Ovary (tissue), 7 donors: ENCODE measurements at regions not wholly inside any gene's neighbourhood (a gene's known extent, or its start where the extent isn't known, plus 50 kb on each side); places are given as distances from the start of the nearest gene placed in this dataset.

ENCODE experiments used
- DNase-seq, 5 donors: peaks; one replicate each; pipeline ENCODE4 v3.0.0-alpha.2; 2019 to 2020
- H3K27ac ChIP-seq, 2 donors: fragments of 200-600 bp; one replicate each; pipeline versions ENCODE4 v1.5.1 to v1.8.0; 2019 to 2022
- H3K27me3 ChIP-seq: fragments of 200-600 bp; one replicate; pipeline ENCODE4 v1.8.0; 2022
- H3K36me3 ChIP-seq: fragments of 200-600 bp; sonication (generic); one replicate; pipeline ENCODE4 v1.5.1; 2019
- H3K4me1 ChIP-seq: one replicate; pipeline ENCODE4 v1.8.1; 2013; ENCODE audit warnings: mild to moderate bottlenecking, moderate library complexity; ENCODE audit not compliant: insufficient read depth
- H3K4me3 ChIP-seq: fragments of 200-600 bp; sonication (generic); one replicate; pipeline ENCODE4 v1.5.1; 2017
- H3K9me3 ChIP-seq, 2 donors: fragments of 200-600 bp in 1 of 2; sonication (generic) in 1 of 2; one replicate each; pipeline versions ENCODE4 v1.5.1 to v1.8.1; 2013 to 2019; ENCODE audit warnings: mild to moderate bottlenecking in 1 of 2, moderate library complexity in 1 of 2
- EP300 ChIP-seq: sonication (generic); formaldehyde crosslinking; IDR thresholded peaks from one replicate; pipeline ENCODE4 v1.6.1; 2017; ENCODE audit warnings: antibody characterized with exemption
- POLR2A ChIP-seq: fragments of 450-650 bp; IDR thresholded peaks from one replicate; pipeline ENCODE4 v1.6.1; 2017; ENCODE audit warnings: antibody characterized with exemption, mild to moderate bottlenecking, moderate library complexity
- WGBS, 3 donors: extraction: QIAGEN DNeasy Blood & Tissue Kit in 1 of 3; methylation state at CpG; one replicate each; pipeline versions ENCODE4 v1.1.5 to v1.1.7; 2013 to 2017; 5-methylcytosine and 5-hydroxymethylcytosine counted together
- intact Hi-C, 4 donors: fragments of 100-400 bp; cut with DNase I; formaldehyde crosslinking; loops; one replicate each; pipeline versions ENCODE4 v1.11.0 to v1.15.1; 2022 to 2023
- TF ChIP-seq, protein P1 (sequence below), 3 donors: fragments of 450-650 bp in 2 of 3; fragments of 200-600 bp in 1 of 3; IDR thresholded peaks; one replicate each; pipeline versions ENCODE4 v1.5.1 to v1.8.0; 2016 to 2022; ENCODE audit warnings: antibody characterized with exemption in 3 of 3, mild to moderate bottlenecking in 1 of 3
- donor health status: DM: no; HTN: no; CAD: no; lungs with moderate emphysema.
- donor health status: DM: no; HTN: no; CAD: no.
- donor health status: Bipolar disorder and iron deficiency.
- donor health status: DM: no; HTN: no; CAD: no.
- donor health status: DM: yes; HTN: yes; CAD: no.

DNA sequence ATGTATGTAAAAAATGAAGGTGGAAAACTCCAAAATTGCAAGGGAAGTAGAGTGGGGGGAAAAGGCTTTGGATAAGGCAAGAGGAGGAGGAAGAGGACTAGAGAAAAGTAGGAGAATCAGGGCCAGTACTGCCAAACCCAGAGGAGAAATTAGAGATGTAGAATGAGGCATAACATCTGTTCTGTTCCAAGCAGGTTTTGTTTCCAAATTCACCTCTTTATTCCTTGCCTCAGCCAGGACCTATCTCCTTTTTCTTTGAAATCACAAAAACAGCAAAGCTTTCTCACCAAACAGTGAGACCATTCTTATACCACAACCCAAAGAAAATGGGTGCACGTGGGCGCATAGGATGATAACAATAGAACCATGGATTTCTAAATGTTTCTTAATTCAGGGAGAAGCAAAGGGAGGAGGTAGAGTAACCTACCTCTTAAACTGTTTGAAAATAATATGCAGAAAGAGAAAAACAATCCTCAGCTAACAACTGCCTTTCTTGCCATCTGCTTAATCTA lies 383.3 kb upstream of the PKN2 start:
- TF ChIP-seq, protein P1, sequence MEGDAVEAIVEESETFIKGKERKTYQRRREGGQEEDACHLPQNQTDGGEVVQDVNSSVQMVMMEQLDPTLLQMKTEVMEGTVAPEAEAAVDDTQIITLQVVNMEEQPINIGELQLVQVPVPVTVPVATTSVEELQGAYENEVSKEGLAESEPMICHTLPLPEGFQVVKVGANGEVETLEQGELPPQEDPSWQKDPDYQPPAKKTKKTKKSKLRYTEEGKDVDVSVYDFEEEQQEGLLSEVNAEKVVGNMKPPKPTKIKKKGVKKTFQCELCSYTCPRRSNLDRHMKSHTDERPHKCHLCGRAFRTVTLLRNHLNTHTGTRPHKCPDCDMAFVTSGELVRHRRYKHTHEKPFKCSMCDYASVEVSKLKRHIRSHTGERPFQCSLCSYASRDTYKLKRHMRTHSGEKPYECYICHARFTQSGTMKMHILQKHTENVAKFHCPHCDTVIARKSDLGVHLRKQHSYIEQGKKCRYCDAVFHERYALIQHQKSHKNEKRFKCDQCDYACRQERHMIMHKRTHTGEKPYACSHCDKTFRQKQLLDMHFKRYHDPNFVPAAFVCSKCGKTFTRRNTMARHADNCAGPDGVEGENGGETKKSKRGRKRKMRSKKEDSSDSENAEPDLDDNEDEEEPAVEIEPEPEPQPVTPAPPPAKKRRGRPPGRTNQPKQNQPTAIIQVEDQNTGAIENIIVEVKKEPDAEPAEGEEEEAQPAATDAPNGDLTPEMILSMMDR (IDR thresholded peaks at IDR 0.05): no peak
- TF ChIP-seq EP300 (no peak), POLR2A (no peak)
- Histone ChIP-seq H3K9me3 (no peaks in the 10 kb centered on the region), H3K4me3 (no peak overlapping the region), H3K4me1 (peaks cover 2% of the 10 kb centered on the region), H3K27me3 (no peaks in the 10 kb centered on the region), H3K36me3 (no peaks in the 10 kb centered on the region), H3K27ac (no peak overlapping the region)
- 30 to 55% (median 33%) methylated on average over 2 of the region's 2 CpGs for WGBS, 3 donors
- intact Hi-C loops: loop anchor here in 2 of 4 donors (5.0 to 10.0 kb wide), 2 partner anchors 119 to 126 kb away; no protein-coding TSS in a partner anchor
- no peak for DNase-seq

DNA sequence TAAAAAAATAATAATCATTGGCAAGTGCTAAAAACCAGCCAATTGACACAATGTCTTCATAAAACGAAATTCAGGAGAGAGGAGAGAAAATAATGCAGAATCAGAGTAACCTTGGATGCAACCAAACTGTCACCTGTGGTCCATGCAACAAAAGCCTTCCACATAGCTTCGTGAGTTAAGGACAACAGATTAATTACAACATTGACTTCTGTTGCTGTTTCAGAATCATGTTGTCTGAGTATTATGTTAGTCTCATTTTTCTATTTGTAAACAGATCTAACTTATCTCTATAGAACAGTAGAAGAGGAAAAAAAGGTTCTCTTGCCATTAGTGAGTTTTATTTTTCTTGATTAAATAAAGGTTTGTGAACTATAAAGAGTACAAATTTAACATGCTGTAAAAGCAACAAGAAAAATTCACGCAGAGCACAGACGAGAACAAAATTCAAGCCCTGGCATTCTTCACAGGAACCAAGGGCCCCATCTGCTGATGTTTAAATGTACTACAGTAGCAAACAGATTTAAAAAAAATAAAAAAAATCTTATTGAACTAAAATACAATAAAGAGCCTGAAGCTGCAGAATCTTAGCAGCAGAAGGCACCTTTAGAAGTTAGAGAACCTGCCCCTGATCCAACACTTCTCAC lies 381.1 kb upstream of the PKN2 start:
- 10 to 23% (median 13%) methylated on average over 4 of the region's 4 CpGs for WGBS, 3 donors
- Histone ChIP-seq H3K27me3 (no peaks in the 10 kb centered on the region), H3K27ac (peak overlapping the region in 1 of 2 donors; percentile 40), H3K4me1 (peaks cover 2% of the 10 kb centered on the region), H3K9me3 (no peaks in the 10 kb centered on the region), H3K4me3 (no peak overlapping the region), H3K36me3 (no peaks in the 10 kb centered on the region)
- peak in 4 of 5 donors; percentile 12 to 21 (median 18) for DNase-seq
- intact Hi-C loops: loop anchor here in 2 of 4 donors (5.0 to 10.0 kb wide), 2 partner anchors 121 to 128 kb away; no protein-coding TSS in a partner anchor
- TF ChIP-seq EP300: no peak
- TF ChIP-seq, protein P1 (IDR thresholded peaks at IDR 0.05): peak; percentile 21 to 53 (median 43)

DNA sequence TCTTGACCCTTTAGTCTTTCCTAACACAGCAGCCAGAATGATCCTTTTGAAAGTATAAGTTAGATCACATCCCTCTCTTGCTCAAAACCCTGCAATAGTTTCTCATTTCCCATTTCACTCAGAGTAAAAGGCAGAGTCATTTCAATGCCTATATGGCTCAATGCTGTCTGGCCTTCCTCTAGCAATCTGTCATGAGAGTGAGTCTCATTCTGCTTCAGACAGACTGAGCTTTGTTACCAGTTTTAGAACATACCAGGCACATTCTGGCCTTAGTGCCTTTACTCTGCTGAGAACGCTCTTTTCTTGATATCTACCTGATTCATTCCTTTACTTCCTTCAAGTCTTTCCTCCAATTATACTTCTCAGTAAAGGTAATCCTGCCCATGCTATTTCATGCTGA lies 372.8 kb upstream of the PKN2 start:
- no peak overlapping the region for H3K27ac ChIP-seq
- DNase-seq: no peak
- no peaks in the 10 kb centered on the region for H3K36me3 ChIP-seq
- WGBS, 3 donors: 87 to 98% (median 95%) methylated on average over 1 of the region's 1 CpG
- H3K9me3 ChIP-seq: no peaks in the 10 kb centered on the region
- H3K4me3 ChIP-seq: no peak overlapping the region
- intact Hi-C loops: no loop called here
- H3K4me1 ChIP-seq: no peaks in the 10 kb centered on the region
- H3K27me3 ChIP-seq: no peaks in the 10 kb centered on the region
- TF ChIP-seq, protein P1 (IDR thresholded peaks at IDR 0.05): no peak
- TF ChIP-seq POLR2A (no peak), EP300 (no peak)

DNA sequence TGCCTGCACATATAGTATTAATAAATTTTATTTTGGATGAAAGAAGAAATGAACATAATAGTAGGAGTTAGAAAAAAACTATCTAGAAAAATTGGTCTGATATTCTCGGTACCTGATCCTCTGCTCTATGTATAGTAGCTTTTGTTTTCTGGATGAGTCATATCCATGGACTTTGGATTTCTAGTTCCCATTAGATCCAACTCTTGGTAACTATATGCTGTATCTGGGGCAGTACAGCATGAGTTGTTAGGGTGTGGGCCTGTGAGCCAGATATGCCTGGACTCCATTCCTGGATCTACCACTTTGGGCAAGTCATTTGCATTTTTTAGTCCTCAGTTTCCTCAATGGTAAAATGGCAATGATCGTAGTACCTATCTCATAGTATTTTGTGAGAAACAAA lies 372.2 kb upstream of the PKN2 start:
- H3K27ac ChIP-seq: no peak overlapping the region
- no peaks in the 10 kb centered on the region for H3K4me1 ChIP-seq
- DNase-seq: no peak
- H3K9me3 ChIP-seq: no peaks in the 10 kb centered on the region
- TF ChIP-seq, protein P1 (IDR thresholded peaks at IDR 0.05): no peak
- TF ChIP-seq EP300 (no peak), POLR2A (no peak)
- no peak overlapping the region for H3K4me3 ChIP-seq
- intact Hi-C loops: no loop called here
- H3K36me3 ChIP-seq: no peaks in the 10 kb centered on the region
- 91 to 96% (median 95%) methylated on average over 2 of the region's 2 CpGs for WGBS, 3 donors
- H3K27me3 ChIP-seq: no peaks in the 10 kb centered on the region
